ENCODE measurements at regions not wholly inside any gene's neighbourhood (a gene's known extent, or its start where the extent isn't known, plus 50 kb on each side); places are given as distances from the start of the nearest gene placed in this dataset.

DNA sequence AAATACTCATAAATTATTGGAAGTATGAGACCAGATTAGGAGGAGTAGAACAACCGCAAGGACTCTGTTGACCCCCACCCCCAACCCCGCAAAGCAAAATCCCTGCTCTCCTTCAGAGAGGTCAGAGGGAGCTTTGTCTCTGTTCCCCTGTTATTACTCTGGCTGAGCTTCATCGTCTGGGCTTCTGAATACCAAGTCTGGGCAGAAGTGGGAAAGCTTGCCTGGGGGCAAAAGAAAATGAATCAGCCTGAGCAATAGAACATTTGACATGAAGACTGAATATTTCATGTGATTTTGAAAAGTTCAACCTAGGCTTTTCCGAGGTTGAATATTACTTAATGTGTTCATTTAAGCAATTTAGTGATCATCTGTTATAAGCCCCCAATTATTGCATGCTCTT, 114.6 kb upstream of the ARHGAP28 start:
- TF ChIP-seq, protein P1, sequence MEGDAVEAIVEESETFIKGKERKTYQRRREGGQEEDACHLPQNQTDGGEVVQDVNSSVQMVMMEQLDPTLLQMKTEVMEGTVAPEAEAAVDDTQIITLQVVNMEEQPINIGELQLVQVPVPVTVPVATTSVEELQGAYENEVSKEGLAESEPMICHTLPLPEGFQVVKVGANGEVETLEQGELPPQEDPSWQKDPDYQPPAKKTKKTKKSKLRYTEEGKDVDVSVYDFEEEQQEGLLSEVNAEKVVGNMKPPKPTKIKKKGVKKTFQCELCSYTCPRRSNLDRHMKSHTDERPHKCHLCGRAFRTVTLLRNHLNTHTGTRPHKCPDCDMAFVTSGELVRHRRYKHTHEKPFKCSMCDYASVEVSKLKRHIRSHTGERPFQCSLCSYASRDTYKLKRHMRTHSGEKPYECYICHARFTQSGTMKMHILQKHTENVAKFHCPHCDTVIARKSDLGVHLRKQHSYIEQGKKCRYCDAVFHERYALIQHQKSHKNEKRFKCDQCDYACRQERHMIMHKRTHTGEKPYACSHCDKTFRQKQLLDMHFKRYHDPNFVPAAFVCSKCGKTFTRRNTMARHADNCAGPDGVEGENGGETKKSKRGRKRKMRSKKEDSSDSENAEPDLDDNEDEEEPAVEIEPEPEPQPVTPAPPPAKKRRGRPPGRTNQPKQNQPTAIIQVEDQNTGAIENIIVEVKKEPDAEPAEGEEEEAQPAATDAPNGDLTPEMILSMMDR (IDR thresholded peaks at IDR 0.05; ENCODE audit: borderline replicate concordance, insufficient read depth, low read depth, low read length), result no peak
- no peak overlapping the region for H3K4me3 ChIP-seq (ENCODE audit: low read depth, low read length)

DNA sequence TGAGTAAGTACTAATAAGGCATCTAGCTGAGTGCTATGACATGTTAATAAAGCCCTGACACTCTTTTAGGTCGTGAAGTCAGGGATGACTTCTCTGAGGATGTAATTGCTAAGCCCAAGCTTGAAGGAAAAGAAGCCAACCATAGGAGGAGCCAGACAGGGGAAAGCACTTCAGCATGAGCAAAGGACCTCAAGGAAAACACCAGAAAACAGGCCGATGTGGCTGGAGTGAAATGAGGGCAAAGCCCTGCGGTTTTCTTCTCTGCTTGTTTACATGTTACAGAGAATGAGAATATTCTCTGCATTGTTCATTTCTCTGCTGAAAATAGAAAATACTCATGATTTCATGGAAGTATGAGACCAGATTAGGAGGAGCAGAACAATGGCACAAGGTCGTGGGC, 112.5 kb upstream of the ARHGAP28 start:
- H3K4me3 ChIP-seq (ENCODE audit: low read depth, low read length), result no peak overlapping the region
- TF ChIP-seq, protein P1 (IDR thresholded peaks at IDR 0.05; ENCODE audit: borderline replicate concordance, insufficient read depth, low read depth, low read length), result no peak

DNA sequence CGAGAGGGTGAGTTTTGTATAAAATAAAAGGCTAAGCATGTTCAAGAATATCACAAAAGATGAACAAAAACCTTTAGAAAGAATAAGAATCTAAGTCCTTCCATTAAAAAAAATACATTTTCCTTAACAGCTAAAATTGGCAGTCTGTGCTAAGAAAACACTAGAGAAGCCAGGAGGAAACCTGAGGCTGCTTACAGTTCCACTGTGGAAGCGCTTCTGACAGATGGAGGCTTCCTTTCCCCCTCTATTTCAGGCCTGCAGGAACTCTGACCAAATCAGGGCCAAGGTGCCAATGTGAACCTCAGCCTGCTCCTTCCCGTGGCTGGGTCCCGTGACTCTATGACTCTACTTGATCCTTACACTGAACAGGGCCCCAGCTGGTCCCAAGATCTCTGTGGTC, 108.1 kb upstream of the ARHGAP28 start:
- TF ChIP-seq, protein P1 (IDR thresholded peaks at IDR 0.05; ENCODE audit: borderline replicate concordance, insufficient read depth, low read depth, low read length), result no peak
- H3K4me3 ChIP-seq (ENCODE audit: low read depth, low read length), result no peak overlapping the region

DNA sequence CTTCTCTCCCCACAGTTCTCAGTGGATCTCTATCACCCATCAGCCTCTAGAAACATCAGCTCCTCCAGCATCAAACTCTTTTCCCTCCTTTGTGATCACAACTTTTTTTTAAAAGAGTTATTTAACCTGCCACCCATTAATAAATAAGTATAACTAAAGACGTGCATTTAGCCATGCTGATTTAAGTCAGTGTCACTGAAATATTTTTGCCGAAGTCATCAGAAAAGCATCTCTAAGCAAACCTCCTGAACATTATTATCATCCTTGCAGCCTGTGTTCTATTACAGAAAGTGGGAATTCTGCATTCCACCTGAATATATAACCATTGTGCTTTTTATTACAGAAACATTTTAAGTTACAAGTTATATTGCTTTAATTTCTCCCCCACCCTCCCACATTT, 106.2 kb upstream of the ARHGAP28 start:
- TF ChIP-seq, protein P1 (IDR thresholded peaks at IDR 0.05; ENCODE audit: borderline replicate concordance, insufficient read depth, low read depth, low read length), result no peak
- H3K4me3 ChIP-seq (ENCODE audit: low read depth, low read length), result no peak overlapping the region

DNA sequence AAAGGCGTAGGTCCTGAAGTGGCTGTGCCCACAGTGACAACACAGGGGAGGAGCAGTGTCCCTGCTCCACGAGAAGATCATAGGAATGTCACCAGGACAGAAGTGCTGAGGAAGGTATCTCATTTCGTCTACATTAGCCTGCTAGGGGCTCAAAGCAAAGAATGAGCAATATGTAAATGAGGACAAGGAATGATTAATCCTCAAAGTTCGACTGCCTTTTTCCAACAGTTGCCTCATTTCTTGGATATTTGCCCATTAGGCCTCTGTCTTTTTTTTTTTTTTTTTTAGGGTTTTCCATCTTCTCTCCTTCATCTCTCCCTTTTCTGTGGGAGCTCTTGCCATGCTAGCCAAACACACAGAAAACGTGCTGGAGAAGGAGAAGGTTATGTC, 105.2 kb upstream of the ARHGAP28 start:
- TF ChIP-seq, protein P1 (IDR thresholded peaks at IDR 0.05; ENCODE audit: borderline replicate concordance, insufficient read depth, low read depth, low read length), result no peak
- no peak overlapping the region for H3K4me3 ChIP-seq (ENCODE audit: low read depth, low read length)

DNA sequence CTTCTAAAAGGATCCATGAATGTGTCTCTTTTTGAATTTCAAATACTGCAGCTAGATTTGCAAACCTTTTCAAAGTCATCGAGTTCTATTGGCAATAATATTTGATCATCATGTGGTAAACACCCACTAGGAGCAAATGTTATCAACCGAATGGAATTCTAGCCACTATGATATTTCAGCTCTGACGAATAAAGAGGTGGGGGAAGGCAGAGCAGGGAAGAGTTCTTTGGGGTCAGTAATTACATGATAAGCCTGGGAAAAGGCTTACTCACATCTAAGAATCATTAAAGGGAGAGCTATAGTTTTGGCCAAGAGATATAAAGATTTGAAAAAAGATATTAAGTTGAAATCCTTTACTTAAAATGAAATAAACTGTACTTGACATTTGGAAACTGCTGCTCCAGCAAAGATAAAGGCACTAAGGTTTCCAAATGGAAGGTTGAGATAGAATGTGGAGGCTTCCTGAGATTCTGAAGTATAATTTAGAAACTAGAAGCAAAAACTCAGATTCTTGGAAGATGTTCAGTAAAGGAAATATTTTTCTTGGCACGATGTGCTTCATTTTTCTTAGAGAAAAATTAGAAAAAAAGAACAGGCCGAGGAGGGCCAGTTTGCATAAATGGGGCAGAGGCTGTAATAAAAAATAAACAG, 104.7 kb upstream of the ARHGAP28 start:
- H3K4me3 ChIP-seq (ENCODE audit: low read depth, low read length), result no peak overlapping the region

DNA sequence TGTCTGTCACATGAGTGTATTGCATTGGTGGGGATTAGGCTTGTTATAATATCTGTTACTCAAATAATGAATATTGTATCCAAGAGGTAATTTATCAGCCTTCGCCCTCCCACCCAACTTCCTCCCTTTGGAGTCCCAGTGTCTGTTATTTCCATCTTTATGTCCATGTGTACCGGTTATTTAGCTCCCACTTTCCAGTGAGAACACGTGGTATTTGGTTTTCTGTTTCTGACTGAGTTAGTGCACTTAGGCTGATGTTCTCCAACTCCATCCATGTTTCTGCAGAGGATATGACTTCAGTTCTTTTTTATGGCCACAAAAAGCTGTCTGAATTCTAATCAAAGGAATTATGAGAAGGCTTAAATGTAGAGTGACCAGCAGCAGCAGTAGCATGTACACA, 104.0 kb upstream of the ARHGAP28 start:
- H3K4me3 ChIP-seq (ENCODE audit: low read depth, low read length), result no peak overlapping the region
- TF ChIP-seq, protein P1 (IDR thresholded peaks at IDR 0.05; ENCODE audit: borderline replicate concordance, insufficient read depth, low read depth, low read length), result no peak

More for the DNA sequence above, 104.7 kb upstream of the ARHGAP28 start:
- TF ChIP-seq, protein P1 (IDR thresholded peaks at IDR 0.05; ENCODE audit: borderline replicate concordance, insufficient read depth, low read depth, low read length), result no peak
